ENCODE measurements at regions not wholly inside any gene's neighbourhood (a gene's known extent, or its start where the extent isn't known, plus 50 kb on each side); places are given as distances from the start of the nearest gene placed in this dataset.
"Not testable (repeated sequence)": the region's sequence is repeated elsewhere in the genome, so short reads cannot be mapped to it uniquely, and the experiment has no call there.

DNA sequence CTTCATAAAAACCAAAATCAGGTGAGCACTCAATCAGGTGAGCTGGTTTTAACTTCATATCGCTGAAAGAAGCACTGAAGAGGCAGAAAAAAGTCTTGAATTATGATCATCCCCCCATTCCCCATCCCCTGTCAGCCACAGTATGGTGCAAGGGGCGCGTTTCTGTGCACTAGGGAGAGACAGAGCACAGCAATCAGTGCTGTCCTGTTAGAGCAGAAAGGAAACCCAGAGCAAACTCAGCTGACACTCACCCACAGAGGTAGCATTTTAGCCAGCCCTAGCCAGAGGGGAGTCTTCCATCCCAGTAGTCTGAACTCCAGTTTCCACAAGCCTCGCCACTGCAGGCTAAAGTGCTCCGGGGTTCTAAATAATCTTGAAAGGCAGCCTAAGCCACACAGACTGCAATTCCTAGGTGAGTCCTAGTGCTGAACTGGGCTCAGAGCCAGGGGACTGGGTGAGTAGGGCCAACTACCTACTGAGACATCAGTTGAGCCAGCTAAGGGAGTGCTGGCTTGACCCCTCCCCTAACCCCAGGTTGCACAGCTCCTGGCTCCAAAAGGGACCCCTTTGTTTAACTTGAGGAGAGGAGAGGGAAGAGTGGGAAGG, 1352.6 kb upstream of the GJE1 start:
- DNase-seq: no peak

DNA sequence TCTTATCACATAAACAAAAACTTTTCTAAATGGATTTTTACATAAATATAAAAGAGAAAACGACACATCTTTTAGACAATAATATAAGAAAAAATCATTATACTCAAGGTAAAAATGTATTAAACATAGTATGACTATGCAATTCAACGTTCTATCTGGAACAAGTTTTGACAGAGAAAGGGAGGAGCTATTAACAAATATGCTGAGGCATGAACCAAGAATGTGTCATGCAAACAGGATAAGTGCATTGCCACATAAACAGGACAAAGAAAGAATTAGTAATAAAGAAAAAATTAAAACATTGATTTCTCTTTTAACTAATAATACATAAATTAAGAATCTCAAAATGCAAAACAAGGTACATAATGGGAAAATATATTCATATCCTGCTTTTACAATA, 1353.4 kb upstream of the GJE1 start:
- DNase-seq: no peak

DNA sequence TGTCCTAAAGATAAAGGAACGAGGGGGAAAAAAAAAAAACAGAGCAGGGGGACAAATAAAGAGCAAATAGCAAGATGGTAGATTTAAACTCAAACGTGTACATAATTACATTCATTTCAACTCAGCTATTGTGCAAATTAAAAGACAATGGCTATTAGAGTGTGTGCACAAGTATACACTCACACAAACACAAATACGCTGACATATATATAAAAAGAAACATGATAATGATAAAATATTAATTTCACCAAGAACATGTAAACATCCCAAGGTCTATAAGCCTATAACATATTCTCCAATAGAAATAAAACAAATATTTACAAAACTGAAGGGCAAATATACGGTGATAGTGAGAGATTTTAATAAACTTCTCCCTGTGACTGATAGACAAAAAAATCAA, 1354.9 kb upstream of the GJE1 start:
- no peak for DNase-seq

DNA sequence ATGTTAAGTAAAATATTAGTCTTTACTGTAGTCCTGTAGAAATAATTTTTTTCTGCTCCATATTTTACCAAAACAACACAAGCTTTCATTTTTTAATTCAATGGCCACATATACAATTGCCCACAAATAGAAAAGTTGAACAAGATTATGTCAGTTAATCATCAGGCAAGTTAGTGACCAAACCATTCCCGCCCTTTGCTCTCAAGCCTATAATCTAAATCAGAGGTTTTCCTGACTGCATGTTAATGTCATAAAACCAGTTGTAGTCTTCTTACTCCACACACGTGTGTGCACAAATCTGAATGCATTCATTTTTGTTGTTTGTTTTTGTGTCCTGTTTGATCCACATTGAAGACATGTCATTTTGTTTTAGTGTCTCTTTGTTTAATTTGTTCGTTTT, 1357.7 kb upstream of the GJE1 start:
- no peak for DNase-seq

DNA sequence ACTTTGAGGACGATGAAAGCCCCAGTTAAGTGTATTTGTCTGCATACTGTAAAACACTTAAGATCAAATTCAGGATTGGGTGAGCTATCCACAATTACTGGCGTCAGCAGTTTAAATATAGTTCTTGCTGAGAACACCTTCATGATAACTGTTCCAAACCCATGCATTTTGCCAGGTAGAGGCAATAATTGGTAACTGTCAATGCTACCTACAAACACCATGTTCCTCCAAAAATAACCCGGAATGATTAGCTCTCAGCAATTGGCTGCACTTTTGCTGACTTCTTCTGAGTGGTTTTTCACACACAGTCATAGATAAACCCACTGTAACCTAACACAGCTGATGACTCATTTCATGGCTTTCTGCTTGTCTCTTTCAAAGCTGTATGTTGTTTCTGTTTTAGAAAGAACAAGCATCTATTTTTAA, 1358.6 kb upstream of the GJE1 start:
- no peak for DNase-seq

DNA sequence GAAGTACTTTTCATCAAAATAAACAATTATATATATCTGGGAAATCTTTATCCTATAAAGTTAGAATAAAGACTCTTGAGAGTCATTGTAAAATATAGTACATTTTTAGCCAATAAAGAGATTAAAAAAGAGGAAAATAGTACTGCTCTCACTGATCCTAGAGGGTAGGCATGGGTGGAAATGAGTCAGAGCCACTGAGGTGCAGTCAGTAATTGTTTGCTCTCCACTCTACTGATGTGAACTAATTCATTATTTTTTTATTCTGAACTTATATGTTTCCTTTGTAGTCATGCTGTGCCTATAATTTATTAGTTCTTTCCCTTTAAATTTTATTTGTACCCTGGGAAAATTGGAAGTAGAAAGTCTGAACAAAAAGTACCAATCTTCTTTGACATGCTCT, 1359.4 kb upstream of the GJE1 start:
- DNase-seq: no peak

DNA sequence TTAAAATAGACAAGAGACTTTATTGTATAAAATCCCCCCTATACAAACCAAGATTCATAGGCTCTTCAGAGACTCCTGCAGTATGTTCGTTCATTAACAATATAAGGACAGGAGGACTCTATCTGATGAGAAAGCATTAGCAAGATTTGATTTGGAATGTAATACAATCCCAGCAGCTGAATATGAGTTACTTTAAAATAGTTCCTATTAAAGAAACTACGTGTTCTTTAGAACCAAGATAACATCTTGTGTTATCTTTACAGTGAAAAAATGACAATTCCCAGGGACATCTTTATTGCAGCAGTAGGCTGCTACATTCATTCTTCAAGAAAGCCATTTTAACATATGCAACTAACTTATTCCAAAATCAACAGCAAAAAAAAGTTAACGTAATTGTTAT, 1360.1 kb upstream of the GJE1 start:
- DNase-seq: no peak

DNA sequence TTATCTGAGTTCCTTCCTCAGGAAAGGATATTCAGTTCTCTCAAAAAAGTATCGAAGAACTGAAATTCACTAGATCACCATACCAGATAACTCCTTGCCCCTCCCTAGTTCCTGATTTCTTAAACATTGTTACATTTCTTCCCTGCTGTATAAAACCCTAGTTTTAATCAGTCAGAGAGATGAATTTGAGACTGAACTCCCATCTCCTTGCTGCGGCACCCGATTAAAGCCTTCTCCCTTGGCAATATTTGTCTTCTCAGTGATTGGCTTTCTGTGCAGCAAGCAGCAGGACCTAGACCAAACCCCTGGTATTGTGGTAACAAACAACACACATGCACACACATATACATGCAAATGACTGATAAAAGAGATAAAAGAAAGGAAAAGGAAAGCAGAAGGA, 1364.6 kb upstream of the GJE1 start:
- DNase-seq: no peak

DNA sequence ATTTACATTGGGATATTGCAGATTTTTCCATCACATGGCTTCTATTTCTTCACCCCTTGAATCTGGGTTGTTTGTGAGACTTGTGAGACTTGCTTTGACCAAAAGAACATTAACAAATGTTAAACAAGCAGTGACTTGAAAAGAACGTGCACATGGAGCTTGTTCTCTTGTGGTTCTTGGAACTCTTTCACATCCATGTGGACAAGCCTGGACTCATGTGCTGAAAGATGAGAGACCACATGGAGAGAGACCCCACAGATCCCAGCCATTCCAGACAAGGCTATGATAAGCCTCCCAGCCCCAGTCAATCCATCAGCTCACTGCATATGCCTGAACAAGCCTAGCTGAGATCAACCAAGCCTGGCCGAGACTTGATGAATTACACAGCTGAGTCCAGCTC, 1365.7 kb upstream of the GJE1 start:
- no peak for DNase-seq

DNA sequence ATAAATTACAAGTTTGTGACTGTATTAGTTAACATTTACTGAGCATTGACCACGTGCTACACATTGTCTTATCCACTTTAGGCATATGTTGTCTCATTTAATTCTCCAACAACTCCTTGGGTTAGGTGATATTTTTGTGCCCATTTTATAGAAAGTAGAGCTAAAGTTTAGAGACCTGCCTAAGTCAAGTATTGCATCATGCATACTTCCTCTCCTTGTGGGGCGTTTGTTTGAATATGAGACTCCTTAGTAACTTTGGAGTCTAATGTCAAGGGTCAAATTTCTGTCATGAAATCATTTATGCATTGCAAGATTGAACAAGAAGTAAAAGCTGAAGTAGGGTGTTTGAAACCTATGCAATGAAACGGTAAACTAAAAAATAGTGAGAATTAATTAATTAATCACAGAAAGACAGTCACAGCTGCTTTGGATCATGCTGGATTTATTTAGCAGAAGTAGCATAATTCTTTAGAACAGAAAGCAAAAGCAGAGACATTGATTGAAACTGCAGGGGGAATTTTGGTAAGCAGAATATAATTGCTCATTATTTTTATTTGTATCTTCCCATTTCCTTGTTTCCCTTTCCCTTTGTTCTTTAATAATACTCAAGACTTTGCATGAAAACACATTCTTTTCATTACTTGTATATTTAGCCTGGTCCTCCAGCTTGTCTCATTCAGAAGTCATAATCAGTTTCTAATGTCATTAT, 1374.4 kb upstream of the GJE1 start:
- no peak for DNase-seq

DNA sequence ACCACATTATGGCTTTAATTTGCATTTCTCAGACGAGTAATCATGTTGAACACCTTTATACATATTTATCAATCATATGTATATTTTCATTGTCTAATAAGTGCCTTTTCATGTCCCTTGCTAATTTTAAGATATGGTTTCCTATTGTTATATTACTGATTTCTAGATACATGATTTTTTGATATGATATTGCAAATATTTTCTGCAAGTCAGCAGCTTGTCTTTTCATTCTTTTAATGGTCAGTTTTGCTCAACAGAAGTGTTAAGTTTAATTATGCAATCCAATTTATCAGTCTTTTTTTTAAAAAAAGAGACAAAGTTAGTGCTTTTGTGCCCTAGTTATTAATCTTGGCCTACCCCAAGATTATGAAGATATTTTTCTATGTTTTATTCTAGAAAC, 1377.8 kb upstream of the CITED2 start:
- no peak for DNase-seq

DNA sequence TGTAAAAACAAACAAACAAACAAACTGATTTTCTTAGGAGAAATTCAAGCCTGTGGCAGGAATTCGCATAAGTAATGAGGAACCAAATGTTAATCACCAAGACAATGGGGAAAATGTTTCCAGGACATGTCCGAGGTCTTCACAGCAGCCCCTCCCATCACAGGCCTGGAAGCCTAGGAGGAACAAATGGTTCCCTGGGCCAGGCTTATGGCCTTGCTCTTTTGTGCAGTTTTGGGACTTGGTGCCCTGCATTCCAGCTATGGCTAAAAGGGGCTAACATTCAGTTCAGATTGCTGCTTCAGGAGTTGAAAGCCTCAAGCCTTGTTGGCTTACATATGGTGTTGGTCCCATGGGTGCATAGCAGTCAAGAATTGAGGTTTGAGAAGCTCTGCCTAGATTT, 1372.7 kb upstream of the CITED2 start:
- no peak for DNase-seq

DNA sequence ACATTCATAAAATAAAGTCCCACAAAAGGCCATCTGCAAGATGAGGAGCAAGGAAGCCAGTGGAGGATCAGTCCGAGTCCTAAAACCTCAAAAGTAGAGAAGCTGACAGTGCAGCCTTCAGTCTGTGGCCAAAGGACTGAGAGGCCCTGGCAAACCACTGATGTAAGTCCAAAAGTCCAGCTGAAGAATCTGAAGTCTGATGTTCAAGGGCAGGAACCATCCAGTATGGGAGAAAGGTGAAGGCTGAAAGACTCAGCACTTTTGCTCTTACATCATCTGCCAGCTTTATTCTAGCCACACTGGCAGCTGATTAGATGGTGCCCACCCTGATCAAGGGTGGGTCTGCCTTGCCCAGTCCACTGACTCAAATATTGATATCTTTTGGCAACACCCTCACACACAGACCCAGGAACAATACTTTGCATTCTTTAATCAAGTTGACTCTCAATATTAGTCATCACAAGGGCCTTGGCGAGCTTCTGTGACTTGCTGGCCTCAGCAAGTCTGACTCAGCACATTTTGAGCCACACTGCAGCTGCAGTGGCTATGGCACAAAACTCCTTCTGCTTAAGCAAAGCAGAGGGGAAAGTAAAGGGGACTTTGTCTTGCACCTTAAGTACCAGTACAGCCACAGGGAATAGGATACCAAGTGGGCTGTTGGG, 1370.3 kb upstream of the CITED2 start:
- DNase-seq: no peak

DNA sequence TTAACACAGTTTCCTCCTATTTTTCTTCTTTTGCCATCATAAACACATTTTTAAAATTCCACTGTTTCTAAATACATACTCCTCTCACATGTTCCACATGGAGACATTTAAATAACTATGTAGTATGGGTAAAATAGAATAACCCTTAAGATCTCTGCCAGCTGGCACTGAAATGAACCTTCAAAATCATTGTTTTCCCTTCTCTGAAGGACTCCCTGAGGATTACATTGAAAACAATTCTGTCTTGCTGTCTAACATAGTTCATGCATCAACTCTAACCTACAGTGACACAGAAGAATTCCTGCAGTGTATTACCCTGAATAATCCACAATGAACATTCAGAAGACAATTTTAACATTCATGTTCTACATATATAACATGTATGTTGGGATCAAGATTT, 1361.8 kb upstream of the CITED2 start:
- DNase-seq: no peak

DNA sequence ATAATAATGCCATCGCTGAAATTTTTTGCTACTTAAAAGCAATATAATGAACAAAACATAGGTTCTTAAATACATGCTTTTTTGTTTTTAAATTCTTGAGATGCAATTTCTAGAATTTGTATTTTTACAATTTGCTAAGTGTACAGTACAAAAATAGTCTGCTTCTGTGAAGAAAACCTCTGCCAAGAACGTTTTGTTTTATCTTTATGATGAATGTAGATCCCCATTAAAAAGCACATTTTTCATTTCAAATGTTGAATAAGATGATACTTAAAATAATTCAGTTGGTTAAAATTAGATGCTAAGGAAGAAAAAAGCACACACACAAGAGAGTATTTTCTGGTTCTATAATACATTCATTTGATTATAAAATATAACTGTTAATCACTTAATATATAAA, 1358.5 kb upstream of the CITED2 start:
- DNase-seq: no peak

DNA sequence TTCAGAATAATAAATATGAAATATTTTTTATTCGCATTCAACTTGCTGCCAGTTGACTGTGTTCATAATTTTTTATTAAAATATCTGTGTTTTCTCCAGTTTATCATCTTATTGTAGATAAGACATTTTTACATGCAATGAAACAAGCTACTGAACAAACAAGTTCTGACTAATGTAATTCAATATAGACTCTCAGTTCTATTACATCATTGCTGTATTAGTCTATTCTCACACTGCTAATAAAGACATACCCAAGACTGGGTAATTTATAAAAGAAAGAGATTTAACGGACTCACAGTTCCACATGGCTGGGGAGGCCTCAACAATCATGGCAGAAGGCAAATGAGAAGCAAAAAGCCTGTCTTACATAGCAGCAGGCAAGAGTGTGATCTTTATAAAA, 1357.7 kb upstream of the CITED2 start:
- DNase-seq: no peak

DNA sequence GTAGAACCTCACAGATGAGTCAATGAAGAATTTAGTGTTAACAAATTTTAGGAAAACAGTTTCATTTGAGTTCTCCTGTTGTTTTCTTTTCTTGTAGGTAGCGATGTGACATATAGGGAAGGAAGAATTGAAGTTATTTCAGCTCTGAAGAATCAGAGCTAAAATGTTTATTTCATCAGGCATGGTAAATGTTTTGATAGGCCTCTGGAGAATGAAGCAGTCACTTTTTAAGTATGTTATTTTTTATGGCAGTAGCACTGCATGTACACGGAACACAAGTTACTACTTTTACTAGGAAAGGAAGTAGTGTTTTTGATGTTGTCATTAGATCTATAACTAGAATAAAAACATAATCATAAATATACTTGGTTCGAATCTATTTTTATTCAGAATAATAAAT, 1357.3 kb upstream of the CITED2 start:
- no peak for DNase-seq

DNA sequence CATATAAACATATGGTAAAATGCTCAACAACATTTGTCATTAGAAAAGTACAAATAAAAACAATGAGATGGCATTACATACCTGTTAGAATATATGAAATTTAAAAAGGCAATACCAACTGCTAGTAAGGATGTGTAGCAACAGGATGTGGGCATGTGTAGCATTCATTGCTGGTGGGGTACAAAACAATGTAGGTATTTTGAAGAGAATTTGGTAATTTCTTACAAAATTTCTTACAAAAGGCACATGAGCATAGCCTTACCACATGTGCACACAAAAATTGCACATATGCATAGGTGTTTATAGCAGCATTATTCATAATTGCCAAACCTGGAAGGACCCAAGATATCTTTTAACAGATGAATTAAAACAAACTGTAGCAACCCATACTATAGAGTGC, 1355.1 kb upstream of the CITED2 start:
- DNase-seq: no peak

DNA sequence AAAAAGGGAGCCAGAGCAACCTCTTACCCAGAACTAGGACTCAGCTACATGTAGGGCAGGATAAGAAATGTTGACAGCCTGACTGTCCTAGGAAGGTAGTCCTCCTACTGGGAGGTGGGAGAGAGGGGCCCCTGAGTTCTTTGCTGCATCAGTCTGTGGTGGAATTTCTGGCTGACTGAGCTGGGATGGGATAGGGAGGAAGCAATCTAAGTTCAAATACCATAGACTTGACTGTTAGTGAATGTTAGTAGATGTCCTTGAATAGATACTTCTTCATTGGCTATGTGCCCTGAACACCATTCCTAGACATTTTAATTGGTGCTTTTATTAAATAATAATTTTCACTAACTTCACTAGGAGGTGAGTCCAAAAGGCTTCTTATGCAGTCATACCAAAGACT, 1343.6 kb upstream of the CITED2 start:
- DNase-seq: no peak

DNA sequence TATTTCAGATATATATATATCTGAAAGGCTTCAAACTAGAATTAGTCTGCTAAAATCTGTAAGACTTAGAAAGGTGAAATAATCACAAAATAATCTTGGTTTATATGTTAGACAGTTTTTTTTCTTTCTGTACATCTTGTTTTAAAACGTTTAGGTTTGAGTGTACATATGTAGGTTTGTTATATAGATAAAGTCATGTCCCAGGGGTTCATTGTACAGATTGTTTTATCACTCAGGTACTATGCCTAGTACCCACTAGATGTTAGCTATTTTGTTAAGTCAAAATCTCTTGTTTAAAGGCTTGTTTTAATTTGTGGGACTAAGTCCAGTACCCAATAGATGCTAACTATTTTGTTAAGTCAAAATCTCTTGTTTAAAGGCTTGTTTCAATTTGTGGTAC, 1339.0 kb upstream of the CITED2 start:
- DNase-seq: no peak

DNA sequence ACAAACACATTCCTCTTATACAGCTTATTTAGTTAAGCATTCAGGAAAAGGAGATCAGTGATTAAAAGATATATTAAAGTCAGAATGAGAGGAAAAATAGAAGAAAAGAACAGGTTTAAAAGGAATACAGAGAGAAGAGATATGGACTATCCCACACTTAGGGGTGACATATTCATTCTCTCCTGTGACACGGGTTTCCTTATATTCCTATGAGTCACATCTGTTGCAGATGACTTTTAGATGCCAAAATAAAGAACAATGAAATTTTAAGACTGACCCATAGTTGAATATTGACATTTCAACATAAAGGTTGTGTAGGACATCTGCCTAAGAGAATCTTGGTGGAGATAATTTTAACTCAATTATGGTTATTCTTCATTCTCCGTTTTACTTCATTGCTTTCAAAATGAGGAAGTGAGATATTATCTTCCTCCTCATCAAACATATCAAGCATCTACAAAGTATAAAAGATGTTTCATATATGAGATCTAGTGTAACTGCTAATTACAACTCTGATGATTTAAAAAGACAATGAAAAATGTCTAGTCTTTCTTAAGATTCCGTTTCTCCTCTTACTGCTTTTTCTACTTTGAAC, 1336.7 kb upstream of the CITED2 start:
- DNase-seq: no peak

DNA sequence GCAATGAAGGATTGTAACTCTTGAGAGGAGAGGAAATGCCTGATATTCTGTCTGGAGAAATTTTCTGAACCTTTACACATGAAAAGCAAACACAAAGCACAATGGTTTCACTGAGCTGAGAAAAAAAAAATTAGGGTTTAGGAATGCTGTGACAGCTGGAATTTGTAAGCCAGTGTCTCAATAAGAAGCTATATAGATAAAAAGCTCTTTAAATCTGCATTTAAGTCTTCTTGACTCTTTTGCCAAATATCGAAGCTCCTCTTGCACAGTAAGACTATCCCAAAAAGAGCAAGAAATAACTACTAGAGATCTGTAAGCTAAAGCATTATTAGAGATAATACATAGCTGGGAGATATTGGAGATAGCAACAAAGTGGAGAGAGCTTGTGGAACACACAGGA, 1334.0 kb upstream of the CITED2 start:
- DNase-seq: no peak

DNA sequence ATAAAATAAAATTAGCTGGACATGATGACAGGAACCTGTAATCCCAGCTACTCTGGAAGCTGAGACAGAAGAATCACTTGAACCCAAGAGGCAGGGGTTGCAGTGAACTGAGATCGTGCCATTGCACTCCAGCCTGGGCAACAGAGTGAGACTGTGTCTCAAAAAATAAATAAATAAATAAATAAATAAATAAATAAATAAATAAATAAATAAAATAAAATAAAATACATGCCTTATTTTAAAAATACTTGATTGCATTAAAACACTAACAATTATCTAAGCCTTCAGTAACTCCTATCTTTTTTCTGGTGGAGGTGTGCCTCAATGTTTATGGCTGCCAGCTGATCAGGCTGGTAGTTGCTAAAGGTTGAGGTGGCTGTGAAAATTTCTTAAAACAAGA, 1329.6 kb upstream of the CITED2 start:
- not testable (repeated sequence) for DNase-seq

DNA sequence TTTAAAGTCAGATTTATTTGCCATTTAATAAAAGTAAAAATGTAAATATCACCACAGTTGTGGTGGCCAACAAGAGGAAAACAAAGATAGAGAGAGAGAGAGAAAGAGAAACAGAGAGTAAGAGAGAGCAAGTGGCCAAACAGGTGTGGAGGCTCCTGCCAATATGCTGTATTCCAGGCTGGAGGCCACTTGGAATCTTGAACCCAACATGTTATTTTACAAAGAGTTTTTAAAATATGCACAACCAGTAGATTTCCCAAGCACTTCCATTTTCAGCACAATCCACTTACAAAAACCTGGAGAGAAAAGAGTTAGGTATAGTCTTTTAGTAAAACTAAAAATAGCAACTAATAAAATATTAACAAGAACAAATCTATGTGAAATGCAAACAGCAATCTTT, 1323.1 kb upstream of the CITED2 start:
- DNase-seq: no peak
